ENCODE measurements at regions not wholly inside any gene's neighbourhood (a gene's known extent, or its start where the extent isn't known, plus 50 kb on each side); places are given as distances from the start of the nearest gene placed in this dataset.

GRCh38 chr2:155755481-155755880 lies 577.0 kb downstream of the NR4A2 start:
- TF ChIP-seq POLR2A (IDR thresholded peaks at IDR 0.05; ENCODE audit: low read length) (no peak), CTCF (IDR thresholded peaks at IDR 0.05) (no peak), ZSCAN20 (CRISPR knock-in tag; IDR thresholded peaks at IDR 0.05) (no peak)

All from A549 (cell line).